Omental fat pad (tissue), 3 donors: ENCODE measurements at regions not wholly inside any gene's neighbourhood (a gene's known extent, or its start where the extent isn't known, plus 50 kb on each side); places are given as distances from the start of the nearest gene placed in this dataset.

ENCODE experiments used
- ATAC-seq: fragments of 150-250 bp; one replicate; pipeline ENCODE4 v1.9.1; 2016; ENCODE audit warnings: mild to moderate bottlenecking, moderate library complexity; ENCODE audit not compliant: low FRiP score
- DNase-seq: peaks from one replicate; pipeline ENCODE4 v3.0.0-alpha.2; 2019; ENCODE audit warnings: low spot score
- CTCF ChIP-seq, 3 donors: fragments of 450-650 bp; IDR thresholded peaks; one replicate each; pipeline ENCODE4 v1.5.1; 2016 to 2017; ENCODE audit warnings: antibody characterized with exemption in 3 of 3, mild to moderate bottlenecking in 3 of 3, moderate library complexity in 2 of 3

GRCh38 chr11:10634407-10634806 lies 59.1 kb downstream of the IRAG1 start:
- ATAC-seq (no peak), DNase-seq (no peak)
- TF ChIP-seq CTCF (IDR thresholded peaks at IDR 0.05): no peak

GRCh38 chr11:10633261-10633660 lies 60.3 kb downstream of the IRAG1 start:
- DNase-seq: no peak
- no peak for ATAC-seq
- no peak for TF ChIP-seq CTCF (IDR thresholded peaks at IDR 0.05)

- TF ChIP-seq CTCF (IDR thresholded peaks at IDR 0.05): no peak
- no peak for ATAC-seq
- DNase-seq: no peak
Observed at GRCh38 chr11:10632483-10632882, 61.1 kb downstream of the IRAG1 start.

- DNase-seq: no peak
- no peak for ATAC-seq
- TF ChIP-seq CTCF (IDR thresholded peaks at IDR 0.05): no peak
Observed at GRCh38 chr11:10631761-10632160, 61.8 kb downstream of the IRAG1 start.

- TF ChIP-seq CTCF (IDR thresholded peaks at IDR 0.05): no peak
- DNase-seq (no peak), ATAC-seq (no peak)
Observed at GRCh38 chr11:10629411-10630002, 61.0 kb upstream of the LYVE1 start.

- DNase-seq (no peak), ATAC-seq (no peak)
- TF ChIP-seq CTCF (IDR thresholded peaks at IDR 0.05): no peak
Observed at GRCh38 chr11:10628508-10629236, 60.2 kb upstream of the LYVE1 start.

- no peak for DNase-seq
- TF ChIP-seq CTCF (IDR thresholded peaks at IDR 0.05): no peak
- no peak for ATAC-seq
Observed at GRCh38 chr11:10627816-10628215, 59.4 kb upstream of the LYVE1 start.
